ENCODE measurements at regions not wholly inside any gene's neighbourhood (a gene's known extent, or its start where the extent isn't known, plus 50 kb on each side); places are given as distances from the start of the nearest gene placed in this dataset.

DNA sequence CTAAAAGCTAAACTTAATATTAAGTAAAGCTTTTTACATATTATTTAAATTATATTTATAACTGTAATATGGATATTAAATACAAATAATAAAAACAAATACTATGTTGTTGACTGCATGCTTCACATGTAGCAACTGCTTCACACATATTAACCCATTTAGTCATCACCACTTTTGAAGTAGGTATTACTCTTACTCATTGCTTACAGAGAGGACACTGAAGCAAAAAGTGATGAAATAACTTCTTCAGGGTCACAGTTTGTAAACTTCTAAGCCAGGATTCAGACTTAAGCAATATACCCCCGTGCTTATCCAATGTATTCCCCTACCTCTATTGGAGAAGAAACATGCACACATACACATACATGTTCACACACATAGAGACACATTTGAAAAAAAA, 166.6 kb downstream of the DKK2 start:
- no peak overlapping the region for H3K4me3 ChIP-seq
- TF ChIP-seq, protein P1, sequence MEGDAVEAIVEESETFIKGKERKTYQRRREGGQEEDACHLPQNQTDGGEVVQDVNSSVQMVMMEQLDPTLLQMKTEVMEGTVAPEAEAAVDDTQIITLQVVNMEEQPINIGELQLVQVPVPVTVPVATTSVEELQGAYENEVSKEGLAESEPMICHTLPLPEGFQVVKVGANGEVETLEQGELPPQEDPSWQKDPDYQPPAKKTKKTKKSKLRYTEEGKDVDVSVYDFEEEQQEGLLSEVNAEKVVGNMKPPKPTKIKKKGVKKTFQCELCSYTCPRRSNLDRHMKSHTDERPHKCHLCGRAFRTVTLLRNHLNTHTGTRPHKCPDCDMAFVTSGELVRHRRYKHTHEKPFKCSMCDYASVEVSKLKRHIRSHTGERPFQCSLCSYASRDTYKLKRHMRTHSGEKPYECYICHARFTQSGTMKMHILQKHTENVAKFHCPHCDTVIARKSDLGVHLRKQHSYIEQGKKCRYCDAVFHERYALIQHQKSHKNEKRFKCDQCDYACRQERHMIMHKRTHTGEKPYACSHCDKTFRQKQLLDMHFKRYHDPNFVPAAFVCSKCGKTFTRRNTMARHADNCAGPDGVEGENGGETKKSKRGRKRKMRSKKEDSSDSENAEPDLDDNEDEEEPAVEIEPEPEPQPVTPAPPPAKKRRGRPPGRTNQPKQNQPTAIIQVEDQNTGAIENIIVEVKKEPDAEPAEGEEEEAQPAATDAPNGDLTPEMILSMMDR (IDR thresholded peaks at IDR 0.05), result no peak
- H3K27ac ChIP-seq, result no peak overlapping the region
- no peaks in the 10 kb centered on the region for H3K36me3 ChIP-seq
- intact Hi-C loops (cut with DNase I), result no loop called here
- no peaks in the 10 kb centered on the region for H3K4me1 ChIP-seq
- no peak for DNase-seq (ENCODE audit: low spot score in 2 of 2)
- H3K9me3 ChIP-seq, result no peaks in the 10 kb centered on the region
- no peaks in the 10 kb centered on the region for H3K27me3 ChIP-seq

DNA sequence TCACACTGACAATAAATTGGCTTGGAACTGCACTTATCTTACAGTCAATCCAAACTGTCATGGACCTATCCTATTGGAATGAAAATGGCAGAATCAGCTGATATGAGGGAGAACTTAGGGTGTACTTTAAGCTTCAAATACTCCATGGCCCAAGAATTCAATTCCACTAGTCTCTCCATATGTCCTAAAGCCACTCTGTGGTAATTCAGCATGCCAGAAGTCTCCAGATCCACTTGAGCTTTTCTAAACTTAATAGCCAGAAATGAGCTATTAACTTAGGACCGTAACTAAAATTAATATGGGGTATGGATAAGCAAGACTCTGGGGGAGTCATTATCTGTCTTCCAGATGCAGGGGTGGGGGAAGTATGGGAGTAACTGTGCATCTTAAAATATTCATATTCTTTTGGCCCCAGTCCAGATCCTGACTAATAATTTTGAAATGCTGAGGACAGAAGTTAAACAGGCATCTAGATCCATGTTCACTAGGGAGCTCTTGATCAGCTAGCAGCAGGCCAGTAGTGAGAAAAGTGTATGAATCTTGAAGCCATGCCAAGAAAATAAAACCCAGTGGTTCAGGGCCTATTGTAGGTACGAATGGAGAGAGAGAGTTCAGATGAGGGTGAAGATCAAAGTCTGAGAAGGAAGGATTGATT, 167.6 kb downstream of the DKK2 start:
- H3K4me1 ChIP-seq, result no peaks in the 10 kb centered on the region
- H3K27ac ChIP-seq, result peak overlapping the region in 1 of 2 donors; percentile 19
- DNase-seq (ENCODE audit: low spot score in 2 of 2), result no peak
- no peaks in the 10 kb centered on the region for H3K36me3 ChIP-seq
- H3K4me3 ChIP-seq, result no peak overlapping the region
- TF ChIP-seq, protein P1 (IDR thresholded peaks at IDR 0.05), result no peak
- intact Hi-C loops (cut with DNase I), result no loop called here
- no peaks in the 10 kb centered on the region for H3K9me3 ChIP-seq
- H3K27me3 ChIP-seq, result no peaks in the 10 kb centered on the region

DNA sequence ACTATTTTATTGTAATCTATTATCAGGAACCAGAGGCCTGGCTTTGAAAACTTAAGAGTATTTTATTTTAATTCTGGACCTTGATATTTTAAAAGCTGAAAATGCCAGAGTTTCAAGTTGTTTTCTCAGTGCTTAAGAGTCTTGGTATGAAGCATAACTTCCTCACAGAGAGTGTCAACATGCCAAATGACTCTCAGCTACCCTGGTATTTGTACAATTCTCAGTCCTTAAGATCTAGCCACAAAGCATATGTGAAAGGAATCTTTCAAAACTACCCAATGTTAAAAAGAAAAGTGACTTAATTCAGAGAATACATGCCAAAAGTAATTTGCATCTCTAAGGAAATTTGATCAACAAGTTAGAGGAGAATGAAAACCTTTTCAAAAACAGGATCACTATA, 171.9 kb downstream of the DKK2 start:
- H3K9me3 ChIP-seq, result peaks cover 0 to 10% of the 10 kb centered on the region in 2 donors
- H3K4me1 ChIP-seq, result no peaks in the 10 kb centered on the region
- H3K36me3 ChIP-seq, result no peaks in the 10 kb centered on the region
- intact Hi-C loops (cut with DNase I), result no loop called here
- no peaks in the 10 kb centered on the region for H3K27me3 ChIP-seq
- no peak overlapping the region for H3K4me3 ChIP-seq
- peak overlapping the region; percentile 31 to 58 for H3K27ac ChIP-seq
- no peak for DNase-seq (ENCODE audit: low spot score in 2 of 2)
- TF ChIP-seq, protein P1 (IDR thresholded peaks at IDR 0.05), result no peak

DNA sequence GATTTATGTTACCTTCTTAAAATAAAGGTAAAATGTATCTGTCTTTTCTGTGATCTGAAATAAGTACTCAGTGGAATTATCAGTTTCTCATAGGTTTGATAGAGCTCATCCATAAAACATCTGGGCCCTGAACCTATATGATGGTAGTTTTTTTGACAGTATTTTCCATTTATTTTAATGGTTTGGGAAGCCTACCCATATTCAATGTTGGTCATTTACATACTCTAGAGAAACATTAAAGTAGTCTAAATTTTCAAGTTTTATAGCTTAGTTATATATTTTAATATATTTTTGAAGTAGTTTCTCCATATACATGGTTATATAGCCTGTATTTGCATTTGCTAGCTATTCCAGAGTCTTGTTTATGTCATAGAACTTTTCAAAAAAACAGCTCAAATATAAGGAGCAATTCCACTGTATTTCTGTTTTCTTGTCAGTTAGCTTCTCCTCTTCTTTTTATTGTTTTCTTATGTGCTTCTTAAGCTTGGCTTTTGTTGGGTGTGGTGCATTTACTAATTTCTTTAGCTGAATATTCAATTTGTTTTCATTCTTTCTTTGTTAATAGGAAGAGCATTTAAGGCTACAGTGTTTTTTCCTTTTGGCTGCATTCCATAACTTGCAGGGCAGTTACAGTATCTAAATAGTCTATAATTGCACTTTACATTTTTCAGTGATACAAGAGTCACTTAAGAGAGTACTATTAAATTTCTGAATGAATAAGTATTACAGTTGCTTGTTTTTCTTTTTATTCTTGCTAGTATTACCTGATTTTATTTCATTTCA, 181.4 kb downstream of the DKK2 start:
- Histone ChIP-seq H3K27ac (no peak overlapping the region), H3K4me1 (no peaks in the 10 kb centered on the region), H3K9me3 (no peaks in the 10 kb centered on the region), H3K27me3 (no peaks in the 10 kb centered on the region), H3K36me3 (no peaks in the 10 kb centered on the region), H3K4me3 (no peak overlapping the region)
- intact Hi-C loops (cut with DNase I), result no loop called here
- TF ChIP-seq, protein P1 (IDR thresholded peaks at IDR 0.05), result no peak
- no peak for DNase-seq (ENCODE audit: low spot score in 2 of 2)

DNA sequence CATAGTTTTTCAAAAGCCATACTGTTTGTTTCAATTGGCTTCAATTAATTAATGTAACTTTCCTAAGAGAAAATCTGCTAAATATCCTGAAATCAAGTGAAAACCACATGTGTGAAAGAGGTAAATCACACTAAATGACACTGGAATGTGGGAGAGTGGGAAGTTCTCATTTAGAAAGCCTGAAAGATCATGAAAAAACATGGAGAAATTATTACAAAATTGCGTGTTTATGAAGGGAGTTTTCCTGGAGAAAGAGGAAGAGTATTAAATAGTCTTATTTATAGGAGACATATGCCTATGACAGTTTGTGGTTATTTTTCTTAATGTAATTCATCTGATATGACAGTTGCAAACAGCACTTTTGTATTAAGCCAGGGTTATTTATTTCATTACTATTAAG, 183.7 kb downstream of the DKK2 start:
- TF ChIP-seq, protein P1 (IDR thresholded peaks at IDR 0.05), result no peak
- H3K4me3 ChIP-seq, result no peak overlapping the region
- no peaks in the 10 kb centered on the region for H3K36me3 ChIP-seq
- H3K4me1 ChIP-seq, result no peaks in the 10 kb centered on the region
- no peaks in the 10 kb centered on the region for H3K27me3 ChIP-seq
- H3K27ac ChIP-seq, result no peak overlapping the region
- no peak for DNase-seq (ENCODE audit: low spot score in 2 of 2)
- H3K9me3 ChIP-seq, result no peaks in the 10 kb centered on the region
- intact Hi-C loops (cut with DNase I), result no loop called here

Measured in ascending aorta (tissue), 2 donors.